ENCODE measurements at regions not wholly inside any gene's neighbourhood (a gene's known extent, or its start where the extent isn't known, plus 50 kb on each side); places are given as distances from the start of the nearest gene placed in this dataset.

GRCh38 chr5:18036531-18036930, 402.3 kb downstream of the TAF11L14 start:
- ATAC-seq (ENCODE audit: low FRiP score) (no peak), DNase-seq (ENCODE audit: low spot score) (no peak)
- TF ChIP-seq, protein P1, sequence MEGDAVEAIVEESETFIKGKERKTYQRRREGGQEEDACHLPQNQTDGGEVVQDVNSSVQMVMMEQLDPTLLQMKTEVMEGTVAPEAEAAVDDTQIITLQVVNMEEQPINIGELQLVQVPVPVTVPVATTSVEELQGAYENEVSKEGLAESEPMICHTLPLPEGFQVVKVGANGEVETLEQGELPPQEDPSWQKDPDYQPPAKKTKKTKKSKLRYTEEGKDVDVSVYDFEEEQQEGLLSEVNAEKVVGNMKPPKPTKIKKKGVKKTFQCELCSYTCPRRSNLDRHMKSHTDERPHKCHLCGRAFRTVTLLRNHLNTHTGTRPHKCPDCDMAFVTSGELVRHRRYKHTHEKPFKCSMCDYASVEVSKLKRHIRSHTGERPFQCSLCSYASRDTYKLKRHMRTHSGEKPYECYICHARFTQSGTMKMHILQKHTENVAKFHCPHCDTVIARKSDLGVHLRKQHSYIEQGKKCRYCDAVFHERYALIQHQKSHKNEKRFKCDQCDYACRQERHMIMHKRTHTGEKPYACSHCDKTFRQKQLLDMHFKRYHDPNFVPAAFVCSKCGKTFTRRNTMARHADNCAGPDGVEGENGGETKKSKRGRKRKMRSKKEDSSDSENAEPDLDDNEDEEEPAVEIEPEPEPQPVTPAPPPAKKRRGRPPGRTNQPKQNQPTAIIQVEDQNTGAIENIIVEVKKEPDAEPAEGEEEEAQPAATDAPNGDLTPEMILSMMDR (IDR thresholded peaks at IDR 0.05) = no peak

DNA sequence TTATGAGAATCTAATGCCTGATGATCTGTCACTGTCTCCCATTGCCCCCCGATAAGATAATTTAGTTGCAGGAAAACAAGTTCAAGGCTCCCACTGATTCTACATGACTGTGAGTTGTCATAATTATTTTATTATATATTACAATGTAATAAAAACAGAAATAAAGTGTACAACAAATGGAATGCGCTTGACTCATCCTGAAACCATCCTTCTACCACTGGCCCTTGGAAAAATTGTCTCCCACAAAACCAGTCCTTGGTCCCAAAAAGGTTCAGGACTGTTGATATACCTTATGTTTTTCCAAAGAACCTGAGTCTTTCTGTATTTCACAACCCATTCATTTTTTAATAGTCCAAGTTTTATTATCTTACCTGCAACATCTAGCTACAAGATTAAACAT, 403.5 kb downstream of the TAF11L14 start:
- TF ChIP-seq, protein P1 (IDR thresholded peaks at IDR 0.05) = no peak
- DNase-seq (ENCODE audit: low spot score) (no peak), ATAC-seq (ENCODE audit: low FRiP score) (no peak)

DNA sequence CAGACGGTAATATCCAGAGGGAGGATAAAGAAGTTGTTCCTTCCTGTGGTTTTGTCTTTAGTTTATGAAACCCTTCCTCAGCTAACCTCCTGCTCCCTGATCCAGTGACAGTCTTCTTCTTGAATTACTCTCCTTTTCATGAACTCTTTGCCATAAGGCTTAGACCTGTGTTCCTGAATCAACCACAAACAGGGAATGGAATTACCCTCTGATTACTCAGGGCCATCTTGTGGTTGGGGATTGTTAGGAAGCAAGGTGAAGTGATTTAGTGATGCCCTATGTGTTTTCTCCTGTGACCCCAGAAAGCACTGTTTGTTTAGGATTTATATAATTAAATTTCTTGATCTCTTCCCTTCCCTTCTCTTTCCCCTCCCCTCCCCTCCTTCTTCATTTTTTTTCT, 409.1 kb downstream of the TAF11L14 start:
- no peak for ATAC-seq (ENCODE audit: low FRiP score)
- no peak for DNase-seq (ENCODE audit: low spot score)
- TF ChIP-seq, protein P1 (IDR thresholded peaks at IDR 0.05) = no peak

GRCh38 chr5:18048449-18048848, 414.2 kb downstream of the TAF11L14 start:
- TF ChIP-seq, protein P1 (IDR thresholded peaks at IDR 0.05) = no peak
- no peak for ATAC-seq (ENCODE audit: low FRiP score)
- no peak for DNase-seq (ENCODE audit: low spot score)

GRCh38 chr5:18050345-18050744, 416.1 kb downstream of the TAF11L14 start:
- no peak for ATAC-seq (ENCODE audit: low FRiP score)
- DNase-seq (ENCODE audit: low spot score) = no peak
- TF ChIP-seq, protein P1 (IDR thresholded peaks at IDR 0.05) = no peak

DNA sequence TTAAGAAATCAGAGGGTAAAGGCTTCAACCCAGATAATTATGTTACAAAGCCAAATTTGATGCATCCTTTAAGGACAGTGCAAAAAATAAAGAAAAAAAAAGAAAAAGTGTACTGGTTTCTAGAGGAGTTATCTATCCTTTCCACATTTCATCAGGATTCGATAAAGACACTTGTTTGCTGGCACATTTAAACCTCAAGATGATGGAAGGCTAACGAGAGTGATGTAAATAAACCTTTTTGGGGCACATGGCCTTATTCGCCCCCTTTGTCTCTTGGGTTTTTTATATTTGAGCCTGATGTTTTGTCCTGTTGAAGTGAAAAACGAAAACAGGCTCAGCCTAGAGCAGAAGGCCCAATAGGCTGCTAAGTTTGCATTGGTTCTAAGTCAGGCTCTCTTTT, 416.5 kb downstream of the TAF11L14 start:
- DNase-seq (ENCODE audit: low spot score) = no peak
- no peak for ATAC-seq (ENCODE audit: low FRiP score)
- TF ChIP-seq, protein P1 (IDR thresholded peaks at IDR 0.05) = no peak

DNA sequence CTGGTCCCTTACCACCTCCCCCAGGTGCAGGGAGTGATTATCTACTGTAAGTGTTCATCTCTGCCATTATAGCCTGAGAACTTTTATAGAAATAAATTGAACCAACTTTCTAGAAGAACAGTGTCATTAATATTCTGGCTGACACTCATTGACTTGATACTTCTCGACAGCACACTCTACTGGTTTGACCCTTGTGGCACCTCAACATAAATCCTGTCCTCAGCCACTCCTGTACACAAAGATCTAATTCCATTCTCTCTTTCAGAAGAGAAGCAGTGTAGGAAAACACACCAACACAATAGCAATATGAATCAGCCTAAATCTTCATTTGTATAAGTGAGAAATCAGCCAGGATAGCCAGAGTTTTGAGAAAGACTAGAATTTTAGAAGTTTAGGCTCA, 417.7 kb downstream of the TAF11L14 start:
- TF ChIP-seq, protein P1 (IDR thresholded peaks at IDR 0.05) = no peak
- no peak for DNase-seq (ENCODE audit: low spot score)
- no peak for ATAC-seq (ENCODE audit: low FRiP score)

All from omental fat pad (tissue), 3 donors.